Mucosa of descending colon (tissue), 3 donors: ENCODE measurements at regions not wholly inside any gene's neighbourhood (a gene's known extent, or its start where the extent isn't known, plus 50 kb on each side); places are given as distances from the start of the nearest gene placed in this dataset.
"Not testable (repeated sequence)": the region's sequence is repeated elsewhere in the genome, so short reads cannot be mapped to it uniquely, and the experiment has no call there.

Source experiments
- ATAC-seq: fragments of 200-7000 bp; cut with Tn5 transposase; one replicate; pipeline ENCODE4 v1.9.1; 2020; ENCODE audit warnings: mild to moderate bottlenecking, moderate library complexity
- DNase-seq, 3 donors: peaks; one replicate each; pipeline ENCODE4 v3.0.0-alpha.2; 2020
- H3K36me3 ChIP-seq: fragments of 200-600 bp; one replicate; pipeline ENCODE4 v1.8.0; 2021; ENCODE audit warnings: low read depth, mild to moderate bottlenecking
- H3K4me1 ChIP-seq: fragments of 200-600 bp; one replicate; pipeline ENCODE4 v1.8.0; 2021; ENCODE audit warnings: low read depth, mild to moderate bottlenecking
- H3K4me3 ChIP-seq: fragments of 200-600 bp; one replicate; pipeline ENCODE4 v1.8.0; 2021; ENCODE audit warnings: mild to moderate bottlenecking
- H3K9me3 ChIP-seq: fragments of 200-600 bp; one replicate; pipeline ENCODE4 v1.8.0; 2021; ENCODE audit warnings: mild to moderate bottlenecking
- intact Hi-C, 2 donors: fragments of 100-400 bp; cut with DNase I in 1 of 2; cut with micrococcal nuclease in 1 of 2; formaldehyde crosslinking; loops; one replicate each; pipeline versions ENCODE4 v1.11.0 to v1.11.1; 2022; cut with DNase I, micrococcal nuclease
- donor health status: DM: no; HTN: no; CAD: no; lungs with moderate emphysema.
- donor health status: DM: no; HTN: no; CAD: no.
- donor health status: DM: no; HTN: yes; CAD: no.

GRCh38 chr16:31975826-31976419 is 102.3 kb downstream of the ZNF267 start:
- ATAC-seq, H3K36me3 ChIP-seq, H3K4me3 ChIP-seq, H3K4me1 ChIP-seq, H3K9me3 ChIP-seq, intact Hi-C loops, DNase-seq: not testable (repeated sequence)

GRCh38 chr16:31978463-31978862 is 104.9 kb downstream of the ZNF267 start:
- H3K9me3 ChIP-seq, intact Hi-C loops, DNase-seq, H3K36me3 ChIP-seq, H3K4me3 ChIP-seq, ATAC-seq, H3K4me1 ChIP-seq: not testable (repeated sequence)

- H3K4me1 ChIP-seq, H3K36me3 ChIP-seq, DNase-seq, H3K4me3 ChIP-seq, intact Hi-C loops, ATAC-seq, H3K9me3 ChIP-seq: not testable (repeated sequence)
Measured at GRCh38 chr16:31981739-31982138, 108.1 kb downstream of the ZNF267 start.

GRCh38 chr16:31982986-31983385 is 109.4 kb downstream of the ZNF267 start:
- H3K4me1 ChIP-seq, H3K36me3 ChIP-seq, H3K4me3 ChIP-seq, ATAC-seq, H3K9me3 ChIP-seq, intact Hi-C loops, DNase-seq: not testable (repeated sequence)

- H3K4me3 ChIP-seq, H3K36me3 ChIP-seq, ATAC-seq, H3K4me1 ChIP-seq, DNase-seq, H3K9me3 ChIP-seq, intact Hi-C loops: not testable (repeated sequence)
Measured at GRCh38 chr16:31983666-31984065, 110.1 kb downstream of the ZNF267 start.

GRCh38 chr16:31986895-31987294 is 113.3 kb downstream of the ZNF267 start:
- H3K36me3 ChIP-seq, H3K4me1 ChIP-seq, H3K4me3 ChIP-seq, intact Hi-C loops, DNase-seq, ATAC-seq, H3K9me3 ChIP-seq: not testable (repeated sequence)

- H3K4me1 ChIP-seq, H3K9me3 ChIP-seq, H3K4me3 ChIP-seq, intact Hi-C loops, H3K36me3 ChIP-seq: not testable (repeated sequence)
- DNase-seq = peak in 1 of 3 donors; percentile 64
- peak; percentile 55 for ATAC-seq
Measured at GRCh38 chr16:31988595-31989581, 115.3 kb downstream of the ZNF267 start.

- ATAC-seq, H3K9me3 ChIP-seq, H3K4me3 ChIP-seq, H3K36me3 ChIP-seq, DNase-seq, H3K4me1 ChIP-seq, intact Hi-C loops: not testable (repeated sequence)
Measured at GRCh38 chr16:31990261-31990660, 116.7 kb downstream of the ZNF267 start.

- intact Hi-C loops, H3K9me3 ChIP-seq, H3K4me3 ChIP-seq, ATAC-seq, DNase-seq, H3K36me3 ChIP-seq, H3K4me1 ChIP-seq: not testable (repeated sequence)
Measured at GRCh38 chr16:31990980-31991379, 117.4 kb downstream of the ZNF267 start.

GRCh38 chr16:31996325-31996724 is 122.7 kb downstream of the ZNF267 start:
- intact Hi-C loops = not testable (repeated sequence)
- ATAC-seq = peak; percentile 44

GRCh38 chr16:32002496-32002895 is 128.9 kb downstream of the ZNF267 start:
- intact Hi-C loops, H3K4me3 ChIP-seq: not testable (repeated sequence)

More at GRCh38 chr16:31996325-31996724, 122.7 kb downstream of the ZNF267 start:
- not testable (repeated sequence) for H3K4me1 ChIP-seq, H3K4me3 ChIP-seq, H3K36me3 ChIP-seq, H3K9me3 ChIP-seq
- DNase-seq = peak in 1 of 3 donors; percentile 7

GRCh38 chr16:32003819-32004218 is 130.2 kb downstream of the ZNF267 start:
- DNase-seq, intact Hi-C loops, ATAC-seq, H3K9me3 ChIP-seq, H3K4me3 ChIP-seq, H3K4me1 ChIP-seq, H3K36me3 ChIP-seq: not testable (repeated sequence)

More at GRCh38 chr16:32002496-32002895, 128.9 kb downstream of the ZNF267 start:
- DNase-seq, ATAC-seq, H3K4me1 ChIP-seq, H3K9me3 ChIP-seq, H3K36me3 ChIP-seq: not testable (repeated sequence)

- intact Hi-C loops, H3K4me1 ChIP-seq, DNase-seq, H3K9me3 ChIP-seq, H3K4me3 ChIP-seq, ATAC-seq, H3K36me3 ChIP-seq: not testable (repeated sequence)
Measured at GRCh38 chr16:32038783-32039496, 165.3 kb downstream of the ZNF267 start.

- intact Hi-C loops, H3K9me3 ChIP-seq, H3K4me3 ChIP-seq, H3K36me3 ChIP-seq, ATAC-seq, DNase-seq, H3K4me1 ChIP-seq: not testable (repeated sequence)
Measured at GRCh38 chr16:32039919-32040318, 166.3 kb downstream of the ZNF267 start.
